ENCODE measurements at regions not wholly inside any gene's neighbourhood (a gene's known extent, or its start where the extent isn't known, plus 50 kb on each side); places are given as distances from the start of the nearest gene placed in this dataset.

GRCh38 chr1:213884402-213884801 is 103.4 kb upstream of the PROX1 start:
- no peaks in the 10 kb centered on the region for H3K4me1 ChIP-seq (ENCODE audit: control insufficient read depth in 1 of 2, insufficient read depth in 2 of 2, low read length in 2 of 2)
- WGBS, 2 donors = 0% methylated on average over 1 of the region's 1 CpG
- H3K36me3 ChIP-seq (ENCODE audit: control insufficient read depth in 1 of 2, insufficient read depth in 2 of 2, low read length in 1 of 2) = no peaks in the 10 kb centered on the region
- ATAC-seq (ENCODE audit: low FRiP score) (no peak), DNase-seq (no peak)
- H3K9me3 ChIP-seq (ENCODE audit: control insufficient read depth, low read length) = peaks cover 4% of the 10 kb centered on the region
- intact Hi-C loops (cut with DNase I) = no loop called here
- no peak overlapping the region for H3K27ac ChIP-seq (ENCODE audit: low read depth in 1 of 2, low read length in 2 of 2)
- no peaks in the 10 kb centered on the region for H3K27me3 ChIP-seq (ENCODE audit: control insufficient read depth in 1 of 2, insufficient read depth in 2 of 2, low read length in 1 of 2)
- H3K4me3 ChIP-seq (ENCODE audit: low read length in 2 of 2) = no peak overlapping the region

- ATAC-seq (ENCODE audit: low FRiP score) = no peak
- H3K4me1 ChIP-seq (ENCODE audit: control insufficient read depth in 1 of 2, insufficient read depth in 2 of 2, low read length in 2 of 2) = no peaks in the 10 kb centered on the region
- H3K4me3 ChIP-seq (ENCODE audit: low read length in 2 of 2) = no peak overlapping the region
- peaks cover 4% of the 10 kb centered on the region for H3K9me3 ChIP-seq (ENCODE audit: control insufficient read depth, low read length)
- 88 to 89% methylated on average over 4 of the region's 4 CpGs for WGBS, 2 donors
- H3K36me3 ChIP-seq (ENCODE audit: control insufficient read depth in 1 of 2, insufficient read depth in 2 of 2, low read length in 1 of 2) = no peaks in the 10 kb centered on the region
- intact Hi-C loops (cut with DNase I) = no loop called here
- no peak overlapping the region for H3K27ac ChIP-seq (ENCODE audit: low read depth in 1 of 2, low read length in 2 of 2)
- no peaks in the 10 kb centered on the region for H3K27me3 ChIP-seq (ENCODE audit: control insufficient read depth in 1 of 2, insufficient read depth in 2 of 2, low read length in 1 of 2)
- DNase-seq = no peak
Measured at GRCh38 chr1:213884942-213885341, 102.8 kb upstream of the PROX1 start.

GRCh38 chr1:213887842-213888241 is 99.9 kb upstream of the PROX1 start:
- DNase-seq (no peak), ATAC-seq (ENCODE audit: low FRiP score) (no peak)
- Histone ChIP-seq H3K27ac (ENCODE audit: low read depth in 1 of 2, low read length in 2 of 2) (no peak overlapping the region), H3K4me3 (ENCODE audit: low read length in 2 of 2) (no peak overlapping the region), H3K9me3 (ENCODE audit: control insufficient read depth, low read length) (no peaks in the 10 kb centered on the region), H3K27me3 (ENCODE audit: control insufficient read depth in 1 of 2, insufficient read depth in 2 of 2, low read length in 1 of 2) (no peaks in the 10 kb centered on the region), H3K36me3 (ENCODE audit: control insufficient read depth in 1 of 2, insufficient read depth in 2 of 2, low read length in 1 of 2) (no peaks in the 10 kb centered on the region), H3K4me1 (ENCODE audit: control insufficient read depth in 1 of 2, insufficient read depth in 2 of 2, low read length in 2 of 2) (no peaks in the 10 kb centered on the region)
- WGBS, 2 donors = 74 to 82% methylated on average over 1 of the region's 1 CpG
- intact Hi-C loops (cut with DNase I) = no loop called here

- H3K36me3 ChIP-seq (ENCODE audit: control insufficient read depth in 1 of 2, insufficient read depth in 2 of 2, low read length in 1 of 2) = no peaks in the 10 kb centered on the region
Measured at GRCh38 chr1:213891989-213892902, 95.5 kb upstream of the PROX1 start.

GRCh38 chr1:213898684-213899083 is 89.1 kb upstream of the PROX1 start:
- no peak overlapping the region for H3K27ac ChIP-seq (ENCODE audit: low read depth in 1 of 2, low read length in 2 of 2)
- no peak for ATAC-seq (ENCODE audit: low FRiP score)
- H3K4me1 ChIP-seq (ENCODE audit: control insufficient read depth in 1 of 2, insufficient read depth in 2 of 2, low read length in 2 of 2) = no peaks in the 10 kb centered on the region
- H3K36me3 ChIP-seq (ENCODE audit: control insufficient read depth in 1 of 2, insufficient read depth in 2 of 2, low read length in 1 of 2) = no peaks in the 10 kb centered on the region
- intact Hi-C loops (cut with DNase I) = no loop called here
- no peak for DNase-seq
- no peaks in the 10 kb centered on the region for H3K27me3 ChIP-seq (ENCODE audit: control insufficient read depth in 1 of 2, insufficient read depth in 2 of 2, low read length in 1 of 2)
- no peak overlapping the region for H3K4me3 ChIP-seq (ENCODE audit: low read length in 2 of 2)
- peaks cover 3% of the 10 kb centered on the region for H3K9me3 ChIP-seq (ENCODE audit: control insufficient read depth, low read length)
- 94% methylated on average over 4 of the region's 4 CpGs for WGBS, 2 donors

More at GRCh38 chr1:213891989-213892902, 95.5 kb upstream of the PROX1 start:
- WGBS, 2 donors = 35 to 39% methylated on average over 6 of the region's 6 CpGs
- Histone ChIP-seq H3K4me1 (ENCODE audit: control insufficient read depth in 1 of 2, insufficient read depth in 2 of 2, low read length in 2 of 2) (no peaks in the 10 kb centered on the region), H3K9me3 (ENCODE audit: control insufficient read depth, low read length) (peaks cover 3% of the 10 kb centered on the region), H3K27me3 (ENCODE audit: control insufficient read depth in 1 of 2, insufficient read depth in 2 of 2, low read length in 1 of 2) (no peaks in the 10 kb centered on the region), H3K27ac (ENCODE audit: low read depth in 1 of 2, low read length in 2 of 2) (no peak overlapping the region), H3K4me3 (ENCODE audit: low read length in 2 of 2) (no peak overlapping the region)
- no peak for ATAC-seq (ENCODE audit: low FRiP score)
- intact Hi-C loops (cut with DNase I) = no loop called here
- no peak for DNase-seq

GRCh38 chr1:213899413-213899812 is 88.4 kb upstream of the PROX1 start:
- whole genome bisulfite sequencing, 2 donors = 60 to 62% methylated on average over 4 of the region's 4 CpGs
- no peaks in the 10 kb centered on the region for H3K36me3 ChIP-seq (ENCODE audit: control insufficient read depth in 1 of 2, insufficient read depth in 2 of 2, low read length in 1 of 2)
- H3K27ac ChIP-seq (ENCODE audit: low read depth in 1 of 2, low read length in 2 of 2) = no peak overlapping the region
- H3K9me3 ChIP-seq (ENCODE audit: control insufficient read depth, low read length) = peaks cover 3% of the 10 kb centered on the region
- intact Hi-C loops (cut with DNase I) = no loop called here
- DNase-seq = no peak
- no peak overlapping the region for H3K4me3 ChIP-seq (ENCODE audit: low read length in 2 of 2)
- no peaks in the 10 kb centered on the region for H3K27me3 ChIP-seq (ENCODE audit: control insufficient read depth in 1 of 2, insufficient read depth in 2 of 2, low read length in 1 of 2)
- no peak for ATAC-seq (ENCODE audit: low FRiP score)
- H3K4me1 ChIP-seq (ENCODE audit: control insufficient read depth in 1 of 2, insufficient read depth in 2 of 2, low read length in 2 of 2) = no peaks in the 10 kb centered on the region

GRCh38 chr1:213905344-213905743 is 82.4 kb upstream of the PROX1 start:
- 18 to 32% methylated on average over 13 of the region's 13 CpGs for WGBS, 2 donors
- Histone ChIP-seq H3K36me3 (ENCODE audit: control insufficient read depth in 1 of 2, insufficient read depth in 2 of 2, low read length in 1 of 2) (no peaks in the 10 kb centered on the region), H3K27ac (ENCODE audit: low read depth in 1 of 2, low read length in 2 of 2) (peak overlapping the region in 1 of 2 donors; percentile 8), H3K27me3 (ENCODE audit: control insufficient read depth in 1 of 2, insufficient read depth in 2 of 2, low read length in 1 of 2) (no peaks in the 10 kb centered on the region), H3K4me3 (ENCODE audit: low read length in 2 of 2) (no peak overlapping the region), H3K4me1 (ENCODE audit: control insufficient read depth in 1 of 2, insufficient read depth in 2 of 2, low read length in 2 of 2) (no peaks in the 10 kb centered on the region), H3K9me3 (ENCODE audit: control insufficient read depth, low read length) (peaks cover 1% of the 10 kb centered on the region)
- intact Hi-C loops (cut with DNase I) = no loop called here
- ATAC-seq (ENCODE audit: low FRiP score) = peak; percentile 61
- peak in 1 of 2 donors; percentile 53 for DNase-seq

- no peaks in the 10 kb centered on the region for H3K36me3 ChIP-seq (ENCODE audit: control insufficient read depth in 1 of 2, insufficient read depth in 2 of 2, low read length in 1 of 2)
- H3K4me1 ChIP-seq (ENCODE audit: control insufficient read depth in 1 of 2, insufficient read depth in 2 of 2, low read length in 2 of 2) = no peaks in the 10 kb centered on the region
- no peak overlapping the region for H3K27ac ChIP-seq (ENCODE audit: low read depth in 1 of 2, low read length in 2 of 2)
- DNase-seq (no peak), ATAC-seq (ENCODE audit: low FRiP score) (no peak)
- H3K4me3 ChIP-seq (ENCODE audit: low read length in 2 of 2) = no peak overlapping the region
- intact Hi-C loops (cut with DNase I) = no loop called here
- WGBS, 2 donors = 93 to 94% methylated on average over 4 of the region's 4 CpGs
- H3K27me3 ChIP-seq (ENCODE audit: control insufficient read depth in 1 of 2, insufficient read depth in 2 of 2, low read length in 1 of 2) = no peaks in the 10 kb centered on the region
- H3K9me3 ChIP-seq (ENCODE audit: control insufficient read depth, low read length) = peaks cover 2% of the 10 kb centered on the region
Measured at GRCh38 chr1:213908521-213908920, 79.3 kb upstream of the PROX1 start.

GRCh38 chr1:213914392-213914791 is 73.4 kb upstream of the PROX1 start:
- Histone ChIP-seq H3K36me3 (ENCODE audit: control insufficient read depth in 1 of 2, insufficient read depth in 2 of 2, low read length in 1 of 2) (no peaks in the 10 kb centered on the region), H3K4me1 (ENCODE audit: control insufficient read depth in 1 of 2, insufficient read depth in 2 of 2, low read length in 2 of 2) (no peaks in the 10 kb centered on the region), H3K4me3 (ENCODE audit: low read length in 2 of 2) (no peak overlapping the region), H3K9me3 (ENCODE audit: control insufficient read depth, low read length) (peaks cover 2% of the 10 kb centered on the region), H3K27me3 (ENCODE audit: control insufficient read depth in 1 of 2, insufficient read depth in 2 of 2, low read length in 1 of 2) (peaks cover 0 to under 1% of the 10 kb centered on the region in 2 donors), H3K27ac (ENCODE audit: low read depth in 1 of 2, low read length in 2 of 2) (no peak overlapping the region)
- no peak for ATAC-seq (ENCODE audit: low FRiP score)
- 17 to 31% methylated on average over 6 of the region's 6 CpGs for WGBS, 2 donors
- no peak for DNase-seq
- intact Hi-C loops (cut with DNase I) = no loop called here
